H9 (cell line): ENCODE measurements at regions not wholly inside any gene's neighbourhood (a gene's known extent, or its start where the extent isn't known, plus 50 kb on each side); places are given as distances from the start of the nearest gene placed in this dataset.

Experiments
- DNase-seq: peaks from one replicate; pipeline ENCODE4 v3.0.0-alpha.2; 2017
- H2AFZ ChIP-seq: one replicate; pipeline ENCODE4 v1.6.1; 2013; ENCODE audit warnings: mild to moderate bottlenecking, low read length, control low read depth, moderate library complexity
- H2AK5ac ChIP-seq: 2 replicates; pipeline ENCODE4 v1.6.1; 2013; ENCODE audit warnings: low read length, control low read depth, mixed read lengths; ENCODE audit not compliant: insufficient read length
- H2BK120ac ChIP-seq: one replicate; pipeline ENCODE4 v1.6.1; 2013; ENCODE audit warnings: low read depth, mild to moderate bottlenecking, low read length, control low read depth, inconsistent platforms; ENCODE audit not compliant: poor library complexity, severe bottlenecking
- H2BK12ac ChIP-seq: 2 replicates; pipeline ENCODE4 v1.6.1; 2013; ENCODE audit warnings: low read length, control low read depth, mixed read lengths, low read depth; ENCODE audit not compliant: insufficient read length
- H2BK15ac ChIP-seq: 2 replicates; pipeline ENCODE4 v1.6.1; 2013; ENCODE audit warnings: low read depth, low read length, control low read depth
- H2BK20ac ChIP-seq: one replicate; pipeline ENCODE4 v1.6.1; 2013; ENCODE audit warnings: low read depth, mild to moderate bottlenecking, low read length, control low read depth, inconsistent platforms; ENCODE audit not compliant: poor library complexity, severe bottlenecking
- H2BK5ac ChIP-seq: 2 replicates; pipeline ENCODE4 v1.6.1; 2013; ENCODE audit warnings: low read length, control low read depth, mixed read lengths; ENCODE audit not compliant: insufficient read length
- H3K14ac ChIP-seq: 2 replicates; pipeline ENCODE4 v1.6.1; 2013; ENCODE audit warnings: low read length, control low read depth; ENCODE audit not compliant: insufficient read depth
- H3K18ac ChIP-seq: 2 replicates; pipeline ENCODE4 v1.6.1; 2013; ENCODE audit warnings: low read depth, mild to moderate bottlenecking, mixed read lengths, low read length, control low read depth; ENCODE audit not compliant: insufficient read length
- H3K23ac ChIP-seq: 2 replicates; pipeline ENCODE4 v1.6.1; 2013; ENCODE audit warnings: low read length, control low read depth, mixed read lengths, low read depth; ENCODE audit not compliant: insufficient read length
- H3K23me2 ChIP-seq: 2 replicates; pipeline ENCODE4 v1.6.1; 2013; ENCODE audit warnings: low read depth, mild to moderate bottlenecking, mixed read lengths, low read length, control low read depth; ENCODE audit not compliant: insufficient read length, poor library complexity, severe bottlenecking
- H3K27ac ChIP-seq: 2 replicates; pipeline ENCODE4 v1.5.1; 2013; ENCODE audit warnings: low read length, control low read depth, mixed read lengths, low read depth; ENCODE audit not compliant: insufficient read length
- H3K27me3 ChIP-seq: 2 replicates; pipeline ENCODE4 v1.6.1; 2013; ENCODE audit warnings: low read length, control low read depth, inconsistent platforms; ENCODE audit not compliant: insufficient read depth
- H3K4ac ChIP-seq: 2 replicates; pipeline ENCODE4 v1.6.1; 2013; ENCODE audit warnings: low read depth, mild to moderate bottlenecking, control low read depth, inconsistent platforms, low read length, moderate library complexity
- H3K4me1 ChIP-seq: 2 replicates; pipeline ENCODE4 v1.6.1; 2013; ENCODE audit warnings: low read length, control low read depth, inconsistent platforms; ENCODE audit not compliant: insufficient read depth
- H3K4me2 ChIP-seq: 2 replicates; pipeline ENCODE4 v1.6.1; 2013; ENCODE audit warnings: low read length, control low read depth, mixed read lengths; ENCODE audit not compliant: insufficient read length, insufficient read depth
- H3K56ac ChIP-seq: 2 replicates; pipeline ENCODE4 v1.6.1; 2013; ENCODE audit warnings: low read depth, mild to moderate bottlenecking, mixed read lengths, low read length, control low read depth; ENCODE audit not compliant: insufficient read length
- H3K79me1 ChIP-seq: 2 replicates; pipeline ENCODE4 v1.6.1; 2013; ENCODE audit warnings: low read depth, mild to moderate bottlenecking, moderate library complexity, low read length, control low read depth, inconsistent platforms; ENCODE audit not compliant: insufficient read depth, poor library complexity, severe bottlenecking
- H3K79me2 ChIP-seq: 2 replicates; pipeline ENCODE4 v1.6.1; 2013; ENCODE audit warnings: low read length, control low read depth, inconsistent platforms; ENCODE audit not compliant: insufficient read depth
- H3K9ac ChIP-seq: 2 replicates; pipeline ENCODE4 v1.6.1; 2013; ENCODE audit warnings: low read length, control low read depth, mixed read lengths; ENCODE audit not compliant: insufficient read length; ENCODE audit errors: extremely low read depth
- H3K9me3 ChIP-seq: one replicate; pipeline ENCODE4 v1.6.1; 2013; ENCODE audit warnings: low read depth, low read length, inconsistent platforms; ENCODE audit not compliant: control insufficient read depth
- H3T11ph ChIP-seq: one replicate; pipeline ENCODE4 v1.6.1; 2013; ENCODE audit warnings: mild to moderate bottlenecking, low read length, control low read depth, inconsistent platforms
- H4K20me1 ChIP-seq: one replicate; pipeline ENCODE4 v1.6.1; 2013; ENCODE audit not compliant: control insufficient read depth, insufficient read length, insufficient read depth
- H4K5ac ChIP-seq: 2 replicates; pipeline ENCODE4 v1.6.1; 2013; ENCODE audit warnings: low read depth, mild to moderate bottlenecking, mixed read lengths, low read length, control low read depth; ENCODE audit not compliant: insufficient read length
- H4K8ac ChIP-seq: replicated peaks from 2 replicates; pipeline ENCODE4 v1.6.1; 2013; ENCODE audit warnings: low read length, control low read depth, mixed read lengths, low read depth; ENCODE audit not compliant: insufficient read length
- H4K91ac ChIP-seq: 2 replicates; pipeline ENCODE4 v1.6.1; 2013; ENCODE audit warnings: low read depth, mild to moderate bottlenecking, moderate library complexity, mixed read lengths, low read length, control low read depth; ENCODE audit not compliant: insufficient read length
- H3K27ac Mint-ChIP-seq, 3 experiments: 2 replicates in 2 of 3; 3 replicates in 1 of 3; pipeline ENCODE4 v1.8.0; 2020 to 2021; ENCODE audit warnings: mixed read lengths in 3 of 3, mild to moderate bottlenecking in 1 of 3, moderate library complexity in 1 of 3
- H3K27me3 Mint-ChIP-seq: 2 replicates; pipeline ENCODE4 v1.8.0; 2021; ENCODE audit warnings: low read depth, mild to moderate bottlenecking, moderate library complexity, mixed read lengths
- H3K36me3 Mint-ChIP-seq, 3 experiments: 2 replicates in 2 of 3; 3 replicates in 1 of 3; pipeline ENCODE4 v1.8.0; 2020 to 2021; ENCODE audit warnings: low read depth in 3 of 3, mixed read lengths in 3 of 3; ENCODE audit not compliant: insufficient read depth in 1 of 3
- H3K4me1 Mint-ChIP-seq, 2 experiments: 2 replicates each; pipeline ENCODE4 v1.8.0; 2020; ENCODE audit warnings: mixed read lengths in 2 of 2
- H3K4me3 Mint-ChIP-seq, 2 experiments: 2 replicates in 1 of 2; 3 replicates in 1 of 2; pipeline ENCODE4 v1.8.0; 2020 to 2021; ENCODE audit warnings: mild to moderate bottlenecking in 2 of 2, mixed read lengths in 2 of 2, moderate library complexity in 1 of 2
- H3K9me3 Mint-ChIP-seq, 2 experiments: 2 replicates in 1 of 2; 3 replicates in 1 of 2; pipeline ENCODE4 v1.8.0; 2020; ENCODE audit warnings: mild to moderate bottlenecking in 2 of 2, mixed read lengths in 2 of 2, moderate library complexity in 1 of 2
- WGBS: extraction: QIAGEN DNeasy Blood & Tissue Kit; methylation state at CpG from one replicate; pipeline ENCODE4 v1.1.7; 2013; ENCODE audit warnings: missing lambda C conversion rate, low lambda C conversion rate, mixed read lengths; ENCODE audit not compliant: insufficient read length; ENCODE audit errors: extremely low coverage; 5-methylcytosine and 5-hydroxymethylcytosine counted together
- TF ChIP-seq, protein P1 (sequence below): fragments of 200-600 bp; sonication (generic); conservative IDR thresholded peaks from 3 replicates; pipeline ENCODE4 v1.8.0; 2021; ENCODE audit warnings: antibody characterized with exemption, mild to moderate bottlenecking

DNA sequence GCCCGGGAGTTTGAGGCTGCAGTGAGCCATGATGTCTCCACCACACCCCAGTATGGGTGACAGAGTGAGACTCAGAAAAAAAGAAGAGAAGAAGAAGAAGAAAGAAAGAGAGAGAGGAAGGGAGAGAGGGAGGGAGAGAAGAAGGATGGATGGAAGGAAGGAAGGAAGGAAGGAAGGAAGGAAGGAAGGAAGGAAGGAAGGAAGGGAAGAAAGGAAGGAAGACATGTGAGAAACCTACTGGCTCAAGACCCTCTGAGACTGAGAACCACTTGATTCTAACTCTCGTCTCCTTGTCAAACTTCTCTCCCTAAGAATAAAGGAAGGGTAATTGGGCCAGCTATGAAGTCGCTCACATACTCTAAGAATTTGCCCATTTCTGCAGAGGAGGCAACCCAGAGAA lies 148.1 kb upstream of the UBE2E1 start:
- Histone ChIP-seq H2BK15ac (no peak overlapping the region), H3K79me1 (no peaks in the 10 kb centered on the region), H3K27me3 (no peaks in the 10 kb centered on the region), H3K4me2 (no peak overlapping the region), H2BK12ac (no peak overlapping the region), H3K79me2 (no peaks in the 10 kb centered on the region; the same call in 1 of the 2 replicates), H3K23ac (no peak overlapping the region), H3K56ac (no peak overlapping the region), H2BK20ac (no peak overlapping the region), H2BK120ac (no peak overlapping the region), H3K18ac (no peak overlapping the region), H3K9me3 (no peaks in the 10 kb centered on the region), H3K4me1 (no peaks in the 10 kb centered on the region), H4K8ac (no peak overlapping the region), H4K5ac (no peak overlapping the region), H3K27ac (no peak overlapping the region), H2AK5ac (no peak overlapping the region), H3T11ph (no peak overlapping the region), H3K9ac (no peak overlapping the region), H4K91ac (no peak overlapping the region), H2BK5ac (no peak overlapping the region), H3K4ac (no peak overlapping the region), H3K23me2 (no peaks in the 10 kb centered on the region), H4K20me1 (no peaks in the 10 kb centered on the region), H3K14ac (no peak overlapping the region), H2AFZ (no peak overlapping the region)
- DNase-seq = no peak
- Mint-ChIP-seq H3K4me1 (peaks cover 5 to 6% of the 10 kb centered on the region in 2 experiments; a peak in 2 of 4 replicates), H3K27me3 (no peaks in the 10 kb centered on the region; the same call in 1 of the 2 replicates), H3K4me3 (no peak overlapping the region), H3K9me3 (peaks cover 12 to 16% of the 10 kb centered on the region in 2 experiments; a peak in 4 of 5 replicates), H3K36me3 (peaks cover 5 to 6% (median 5%) of the 10 kb centered on the region in 3 experiments; a peak in 6 of 7 replicates), H3K27ac (no peak overlapping the region)
- TF ChIP-seq, protein P1, sequence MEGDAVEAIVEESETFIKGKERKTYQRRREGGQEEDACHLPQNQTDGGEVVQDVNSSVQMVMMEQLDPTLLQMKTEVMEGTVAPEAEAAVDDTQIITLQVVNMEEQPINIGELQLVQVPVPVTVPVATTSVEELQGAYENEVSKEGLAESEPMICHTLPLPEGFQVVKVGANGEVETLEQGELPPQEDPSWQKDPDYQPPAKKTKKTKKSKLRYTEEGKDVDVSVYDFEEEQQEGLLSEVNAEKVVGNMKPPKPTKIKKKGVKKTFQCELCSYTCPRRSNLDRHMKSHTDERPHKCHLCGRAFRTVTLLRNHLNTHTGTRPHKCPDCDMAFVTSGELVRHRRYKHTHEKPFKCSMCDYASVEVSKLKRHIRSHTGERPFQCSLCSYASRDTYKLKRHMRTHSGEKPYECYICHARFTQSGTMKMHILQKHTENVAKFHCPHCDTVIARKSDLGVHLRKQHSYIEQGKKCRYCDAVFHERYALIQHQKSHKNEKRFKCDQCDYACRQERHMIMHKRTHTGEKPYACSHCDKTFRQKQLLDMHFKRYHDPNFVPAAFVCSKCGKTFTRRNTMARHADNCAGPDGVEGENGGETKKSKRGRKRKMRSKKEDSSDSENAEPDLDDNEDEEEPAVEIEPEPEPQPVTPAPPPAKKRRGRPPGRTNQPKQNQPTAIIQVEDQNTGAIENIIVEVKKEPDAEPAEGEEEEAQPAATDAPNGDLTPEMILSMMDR = no peak
- no CpG with 5 or more reads among the region's 3 CpGs for WGBS
